ENCODE measurements at regions not wholly inside any gene's neighbourhood (a gene's known extent, or its start where the extent isn't known, plus 50 kb on each side); places are given as distances from the start of the nearest gene placed in this dataset.
"Not testable (repeated sequence)": the region's sequence is repeated elsewhere in the genome, so short reads cannot be mapped to it uniquely, and the experiment has no call there.

- DNase-seq: no peak
Measured at GRCh38 chr17:63082273-63082861, 116.3 kb downstream of the TANC2 start.

- DNase-seq: no peak
Measured at GRCh38 chr17:63082952-63083351, 116.9 kb downstream of the TANC2 start.

GRCh38 chr17:63086483-63087185 is 120.6 kb downstream of the TANC2 start:
- DNase-seq: no peak

- DNase-seq: not testable (repeated sequence)
Measured at GRCh38 chr17:63090358-63091114, 124.5 kb downstream of the TANC2 start.

- not testable (repeated sequence) for DNase-seq
Measured at GRCh38 chr17:63091909-63092308, 125.9 kb downstream of the TANC2 start.

GRCh38 chr17:63094631-63095030 is 128.6 kb downstream of the TANC2 start:
- no peak for DNase-seq

GRCh38 chr17:63095459-63095858 is 129.4 kb downstream of the TANC2 start:
- no peak for DNase-seq

- no peak for DNase-seq
Measured at GRCh38 chr17:63095879-63096278, 129.8 kb downstream of the TANC2 start.

GRCh38 chr17:63096426-63096825 is 130.4 kb downstream of the TANC2 start:
- DNase-seq: no peak

- no peak for DNase-seq
Measured at GRCh38 chr17:63099425-63099824, 133.4 kb downstream of the TANC2 start.

GRCh38 chr17:63102034-63102433 is 136.0 kb downstream of the TANC2 start:
- no peak for DNase-seq

GRCh38 chr17:63106050-63106449 is 140.0 kb downstream of the TANC2 start:
- no peak for DNase-seq

- no peak for DNase-seq
Measured at GRCh38 chr17:63109661-63110060, 143.6 kb downstream of the TANC2 start.

- no peak for DNase-seq
Measured at GRCh38 chr17:63113167-63113566, 147.1 kb downstream of the TANC2 start.

GRCh38 chr17:63116228-63116627 is 150.2 kb downstream of the TANC2 start:
- no peak for DNase-seq

GRCh38 chr17:63116967-63117830 is 151.2 kb downstream of the TANC2 start:
- no peak for DNase-seq

GRCh38 chr17:63120406-63120805 is 154.4 kb downstream of the TANC2 start:
- no peak for DNase-seq

- DNase-seq: no peak
Measured at GRCh38 chr17:63124536-63124935, 158.5 kb downstream of the TANC2 start.

GRCh38 chr17:63124958-63125357 is 158.9 kb downstream of the TANC2 start:
- no peak for DNase-seq

- no peak for DNase-seq
Measured at GRCh38 chr17:63125987-63126386, 160.0 kb downstream of the TANC2 start.

- no peak for DNase-seq
Measured at GRCh38 chr17:63126607-63127006, 160.6 kb downstream of the TANC2 start.

- DNase-seq: no peak
Measured at GRCh38 chr17:63132459-63132911, 166.4 kb downstream of the TANC2 start.

- no peak for DNase-seq
Measured at GRCh38 chr17:63133491-63133890, 167.5 kb downstream of the TANC2 start.

Data from NCI-H2029 treated with DMSO at 0.1 percent for 48 hours (cell line).